HG03521 (cell line): ENCODE measurements at regions not wholly inside any gene's neighbourhood (a gene's known extent, or its start where the extent isn't known, plus 50 kb on each side); places are given as distances from the start of the nearest gene placed in this dataset.
"Not testable (repeated sequence)": the region's sequence is repeated elsewhere in the genome, so short reads cannot be mapped to it uniquely, and the experiment has no call there.

Experiments
- ATAC-seq: cut with Tn5 transposase; IDR thresholded peaks from one replicate; pipeline ENCODE4 v1.9.1; 2021; ENCODE audit warnings: mild to moderate bottlenecking, moderate library complexity; ENCODE audit not compliant: unreplicated experiment

DNA sequence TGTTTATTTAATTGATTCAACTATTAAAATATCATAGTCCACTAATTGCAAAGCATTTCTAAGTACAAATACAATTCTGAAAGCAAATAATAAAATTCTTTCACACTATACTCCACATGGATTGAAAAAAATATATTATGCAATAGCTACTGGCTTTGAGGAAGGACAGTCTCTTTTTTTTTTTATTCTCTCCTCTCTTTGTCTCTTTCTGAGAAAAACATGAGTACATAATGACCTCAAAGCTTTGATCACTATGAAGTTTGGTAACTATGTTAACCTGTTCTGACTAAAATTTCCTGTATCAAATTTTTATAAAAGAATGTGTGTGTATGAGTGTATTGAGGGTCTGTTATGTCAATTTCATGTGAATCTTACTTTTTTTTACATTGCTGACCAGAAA lies 96.2 kb downstream of the RGS2 start:
- ATAC-seq, result no peak

DNA sequence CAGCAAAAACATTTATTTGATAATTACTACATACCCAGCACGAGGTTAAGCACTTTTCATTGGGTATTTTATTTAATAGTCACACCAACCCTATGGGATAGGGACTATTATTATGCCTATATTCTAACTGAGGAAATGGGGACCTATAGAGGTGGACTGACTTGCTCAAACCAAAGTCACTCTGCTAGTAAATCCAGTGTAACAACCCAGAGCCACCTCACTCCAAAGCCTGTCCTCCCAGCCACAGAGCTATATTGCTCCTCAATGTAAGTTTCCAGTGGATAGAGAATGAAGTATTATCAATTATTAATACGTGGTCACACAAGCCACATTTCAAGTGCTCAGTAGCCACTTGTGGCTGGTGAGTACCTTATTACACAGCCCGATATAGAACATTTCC lies 97.5 kb downstream of the RGS2 start:
- no peak for ATAC-seq

DNA sequence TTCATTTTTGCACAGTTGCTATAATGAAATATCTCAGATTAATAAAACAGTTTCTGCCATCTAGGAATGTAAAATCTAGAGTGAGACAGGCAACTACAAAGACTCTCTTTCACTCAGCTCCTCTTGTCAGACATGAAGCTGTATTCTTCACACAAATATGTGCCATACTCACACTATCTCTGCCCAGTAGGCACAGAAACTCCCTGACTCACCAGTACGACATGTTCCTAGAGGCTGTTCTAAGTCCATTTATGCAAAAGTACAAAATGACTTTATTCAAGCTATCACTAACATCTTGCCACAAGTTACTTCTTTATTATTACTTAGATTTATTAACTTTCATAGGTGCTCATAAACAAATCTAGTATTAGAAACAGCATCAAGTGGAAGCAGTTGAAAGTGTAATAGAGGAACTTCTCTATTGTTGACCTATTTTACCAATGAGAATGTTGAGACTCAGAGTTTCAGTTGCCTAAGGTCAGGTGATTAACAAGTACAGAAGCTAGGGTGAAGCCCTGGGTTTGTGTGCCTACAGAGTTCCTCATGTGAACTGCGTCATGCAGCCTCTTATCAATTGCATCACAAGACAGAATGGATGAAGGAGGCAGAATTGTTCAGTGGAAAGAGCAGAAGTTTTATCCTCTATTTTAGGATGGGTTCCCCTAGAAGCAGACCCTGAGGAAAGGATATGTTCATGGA lies 98.9 kb downstream of the RGS2 start:
- ATAC-seq, result peak; percentile 56

DNA sequence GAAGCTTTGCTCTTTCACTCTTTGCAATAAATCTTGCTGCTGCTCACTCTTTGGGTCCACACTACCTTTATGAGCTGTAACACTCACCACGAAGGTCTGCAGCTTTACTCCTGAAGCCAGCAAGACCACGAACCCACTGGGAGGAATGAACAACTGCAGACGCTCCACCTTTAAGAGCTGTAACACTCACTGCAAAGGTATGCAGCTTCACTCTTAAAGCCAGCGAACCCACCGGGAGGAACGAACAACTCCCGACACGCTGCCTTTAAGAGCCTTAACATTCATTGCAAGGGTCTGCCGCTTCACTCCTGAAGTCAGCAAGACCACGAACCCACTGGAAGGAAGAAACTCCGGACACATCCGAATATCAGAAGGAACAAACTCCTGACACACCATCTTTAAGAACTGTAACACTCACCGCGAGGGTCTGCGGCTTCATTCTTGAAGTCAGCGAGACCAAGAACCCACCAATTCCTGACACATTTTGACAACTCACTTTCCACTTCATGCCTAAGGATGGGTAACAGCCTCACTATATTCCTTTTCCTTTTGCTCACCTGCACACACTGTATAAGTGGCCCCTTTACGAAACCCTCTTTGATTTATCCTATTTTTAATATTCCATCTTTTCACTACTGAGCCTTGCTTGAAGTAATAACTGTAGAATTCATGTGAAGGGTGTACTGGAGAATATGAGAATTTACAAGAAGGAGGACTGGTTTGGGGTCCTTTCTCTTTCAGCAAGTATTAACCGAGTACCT lies 103.2 kb downstream of the RGS2 start:
- not testable (repeated sequence) for ATAC-seq

DNA sequence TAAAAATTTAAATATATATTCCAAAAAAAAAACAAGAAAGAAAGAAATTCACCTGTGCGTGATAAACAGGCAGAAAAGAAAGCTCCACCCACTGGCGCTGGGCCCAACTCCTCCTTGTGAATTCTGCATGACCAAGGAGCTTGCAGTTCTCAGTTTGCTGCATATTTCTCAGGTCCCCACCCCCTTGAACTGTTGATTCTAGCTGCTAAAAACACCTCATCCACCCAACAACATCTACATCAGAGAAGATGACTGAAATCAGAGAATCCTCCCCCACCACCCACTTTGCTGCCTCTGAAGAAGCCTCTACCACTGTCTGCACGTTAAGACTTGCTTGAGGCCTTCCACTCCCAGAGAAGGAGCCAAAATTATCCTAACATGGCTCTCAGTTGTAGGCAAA lies 104.8 kb downstream of the RGS2 start:
- ATAC-seq, result no peak

DNA sequence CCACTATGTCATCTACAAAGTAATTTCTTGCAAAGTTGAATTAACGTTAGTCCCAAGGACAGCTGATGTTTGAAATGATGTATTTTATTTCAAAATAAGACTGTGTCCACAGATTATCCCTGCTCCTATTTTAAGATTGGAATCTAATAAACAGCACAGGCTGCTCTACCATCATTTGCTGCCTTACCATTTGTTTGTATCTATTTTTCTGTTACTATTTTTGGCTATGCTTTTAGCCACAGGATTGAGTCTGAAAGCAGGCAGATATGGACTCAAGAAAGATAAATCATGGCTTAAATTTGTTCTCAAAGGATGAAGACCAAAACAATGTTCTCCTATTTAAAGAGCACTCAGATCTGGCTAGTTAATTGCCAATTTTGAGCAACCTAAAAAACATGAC lies 105.3 kb downstream of the RGS2 start:
- no peak for ATAC-seq

DNA sequence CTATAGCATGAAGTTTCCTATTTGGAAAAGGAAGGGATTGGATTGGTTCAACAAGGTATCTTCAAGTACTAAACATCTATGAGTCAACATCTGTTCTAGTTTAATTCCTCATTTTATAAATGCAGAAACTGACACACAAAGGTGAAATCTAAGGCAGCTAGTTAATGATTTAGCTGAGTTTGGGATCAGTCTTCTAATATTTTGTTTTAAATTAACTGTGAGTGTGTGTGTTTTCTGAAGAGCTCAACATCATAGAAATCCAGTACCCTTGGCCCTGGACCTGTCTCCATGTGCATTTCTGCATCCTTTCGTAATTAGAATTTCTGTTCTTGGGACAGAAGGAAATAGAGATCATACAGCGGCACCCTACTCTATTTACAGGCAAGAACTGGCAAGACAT lies 105.9 kb downstream of the RGS2 start:
- ATAC-seq, result no peak

DNA sequence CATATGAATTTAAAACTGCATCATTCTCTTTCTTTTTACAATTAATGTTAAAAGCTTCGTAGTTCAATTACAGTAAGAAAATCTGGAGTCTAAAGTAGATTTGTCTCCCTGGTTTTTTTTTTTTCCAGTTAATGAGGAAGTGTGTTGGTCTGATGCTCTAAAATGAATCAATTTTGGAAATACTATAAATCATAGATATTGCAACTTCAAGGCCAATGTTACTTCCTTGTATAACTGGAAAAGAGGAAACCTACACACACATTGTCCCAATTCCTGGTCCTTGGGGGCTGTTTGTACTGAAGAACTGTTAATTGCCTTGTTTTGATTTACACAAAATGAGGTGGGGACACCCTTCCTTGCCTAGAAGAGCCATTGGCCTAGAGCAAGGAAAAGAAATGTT lies 107.2 kb downstream of the RGS2 start:
- ATAC-seq, result no peak

DNA sequence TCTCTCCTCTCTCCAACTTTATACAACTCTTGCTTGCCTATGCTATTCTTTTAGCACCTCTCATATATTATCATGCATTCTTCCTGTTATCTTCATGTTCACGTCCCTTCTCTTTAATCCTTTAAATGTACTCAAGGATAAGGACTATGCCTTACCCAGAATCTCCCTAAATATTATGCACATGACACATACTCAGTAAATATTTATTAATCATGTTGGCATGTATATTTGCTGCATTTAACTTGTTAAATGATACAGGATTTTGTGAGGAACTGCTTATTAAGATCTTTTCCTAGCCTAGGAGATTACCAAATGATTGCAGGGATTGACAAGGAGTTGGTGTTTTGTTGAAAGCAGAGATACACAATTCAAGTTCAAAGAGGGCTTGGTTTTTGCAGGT lies 109.4 kb downstream of the RGS2 start:
- no peak for ATAC-seq

DNA sequence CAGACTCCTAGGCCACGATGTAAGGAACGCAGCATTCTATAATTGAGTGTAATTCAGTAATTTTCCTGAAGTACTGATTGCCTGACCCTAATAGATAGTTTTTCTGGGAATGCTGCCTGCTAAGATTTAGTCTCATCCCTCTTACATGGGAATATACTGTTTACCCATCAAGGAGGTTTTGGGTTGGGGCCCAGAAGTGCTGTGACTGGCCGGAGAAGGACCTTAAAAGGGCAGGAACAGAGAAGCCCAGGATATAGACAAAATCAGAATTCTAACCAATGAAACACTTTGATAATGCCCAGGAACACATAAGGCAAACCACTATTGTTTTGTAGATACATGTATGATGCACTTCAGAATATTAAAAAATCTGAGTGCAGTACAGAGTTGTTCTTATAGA lies 111.6 kb downstream of the RGS2 start:
- ATAC-seq, result no peak

DNA sequence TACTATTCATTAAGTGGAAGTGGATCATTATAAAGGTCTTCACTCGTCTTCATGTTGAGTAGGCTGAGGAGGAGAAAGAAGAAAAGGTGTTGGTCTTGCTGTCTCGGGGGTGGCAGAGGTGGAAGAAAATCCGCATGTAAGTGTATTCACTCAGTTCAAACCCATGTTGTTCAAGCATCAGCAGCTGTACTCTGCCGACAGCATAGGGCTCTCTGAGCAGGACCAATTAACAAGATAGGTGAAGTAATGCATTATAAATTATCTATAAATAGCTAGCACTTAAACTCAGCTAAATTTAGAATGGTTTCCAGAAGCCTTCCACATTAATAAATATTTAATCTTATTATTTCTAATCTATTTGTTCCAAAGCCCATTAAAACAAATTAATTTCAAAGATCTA lies 116.8 kb downstream of the RGS2 start:
- ATAC-seq, result no peak

DNA sequence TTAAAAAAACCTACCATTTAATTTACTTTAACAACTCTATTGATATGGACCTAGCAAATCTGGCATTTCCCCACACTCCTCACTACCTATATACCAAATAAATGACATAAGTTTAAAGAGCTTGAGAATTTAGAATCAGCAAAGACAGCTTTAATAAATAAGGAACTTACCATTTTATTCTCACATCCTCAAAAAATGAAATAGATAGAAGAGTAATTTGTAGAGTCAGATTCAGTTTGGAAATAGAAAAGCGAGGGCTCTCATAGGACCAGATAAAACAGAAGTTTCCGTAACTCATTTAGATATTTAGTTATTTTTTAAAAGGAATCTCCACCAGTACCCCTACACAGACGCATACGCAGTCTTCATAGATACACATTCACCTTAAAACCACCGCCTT lies 117.9 kb downstream of the RGS2 start:
- no peak for ATAC-seq

DNA sequence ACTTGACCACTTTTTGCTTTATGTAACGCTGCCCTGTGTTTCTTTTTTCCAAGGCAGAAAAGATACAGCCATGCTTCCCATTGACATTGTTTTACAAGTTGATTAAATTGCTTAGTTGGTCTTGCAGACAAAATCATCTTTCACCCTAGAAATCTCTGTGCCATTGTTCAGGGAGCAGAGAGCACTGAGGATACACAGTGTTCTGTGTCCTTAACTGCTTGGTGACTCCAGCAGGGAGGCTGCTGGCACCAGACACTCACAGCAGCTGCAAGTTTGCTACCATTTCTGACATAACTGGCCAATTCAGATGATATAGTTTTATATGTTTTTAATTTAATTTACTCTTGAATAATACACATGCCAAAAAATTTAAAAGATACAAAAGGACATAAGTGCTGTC lies 118.7 kb downstream of the RGS2 start:
- ATAC-seq, result no peak

DNA sequence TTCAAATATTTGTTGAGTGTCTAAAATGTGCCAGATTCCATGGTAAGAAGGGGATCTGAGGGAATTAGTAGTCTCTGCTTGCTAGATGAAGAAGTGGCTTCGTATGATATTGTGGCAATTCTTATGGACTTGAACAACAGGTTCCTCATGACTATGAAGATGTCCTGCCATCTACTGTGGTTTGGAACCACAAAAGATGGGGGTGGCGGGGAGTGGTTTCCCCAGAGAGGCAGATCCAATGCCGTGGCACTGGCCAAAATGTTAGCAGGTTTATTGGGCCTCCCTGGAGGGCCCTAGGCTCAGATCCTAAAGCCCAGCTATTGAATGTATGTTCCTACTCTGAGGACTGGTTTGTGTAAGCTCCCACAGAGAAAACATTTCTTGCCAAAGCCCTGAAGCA lies 120.8 kb downstream of the RGS2 start:
- ATAC-seq, result no peak

DNA sequence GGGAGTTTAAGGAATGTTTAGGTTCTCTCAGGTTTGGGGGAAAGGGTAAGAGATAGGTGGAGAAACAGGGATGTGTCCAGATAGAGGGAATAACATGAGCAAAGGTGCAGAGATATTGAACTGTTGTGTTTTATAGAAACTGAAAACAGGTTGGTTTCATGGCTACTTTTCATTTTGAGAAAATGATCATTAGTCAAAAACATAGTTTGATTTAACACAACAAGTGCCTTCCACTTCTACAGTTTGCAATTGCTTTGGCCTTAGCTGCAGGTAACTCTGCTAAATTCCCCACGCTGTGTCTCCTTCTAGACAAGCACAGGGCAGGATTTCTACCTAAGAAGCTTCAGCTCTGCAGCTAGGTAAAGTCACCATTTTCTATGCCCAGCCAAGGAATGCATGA lies 124.9 kb downstream of the RGS2 start:
- no peak for ATAC-seq

DNA sequence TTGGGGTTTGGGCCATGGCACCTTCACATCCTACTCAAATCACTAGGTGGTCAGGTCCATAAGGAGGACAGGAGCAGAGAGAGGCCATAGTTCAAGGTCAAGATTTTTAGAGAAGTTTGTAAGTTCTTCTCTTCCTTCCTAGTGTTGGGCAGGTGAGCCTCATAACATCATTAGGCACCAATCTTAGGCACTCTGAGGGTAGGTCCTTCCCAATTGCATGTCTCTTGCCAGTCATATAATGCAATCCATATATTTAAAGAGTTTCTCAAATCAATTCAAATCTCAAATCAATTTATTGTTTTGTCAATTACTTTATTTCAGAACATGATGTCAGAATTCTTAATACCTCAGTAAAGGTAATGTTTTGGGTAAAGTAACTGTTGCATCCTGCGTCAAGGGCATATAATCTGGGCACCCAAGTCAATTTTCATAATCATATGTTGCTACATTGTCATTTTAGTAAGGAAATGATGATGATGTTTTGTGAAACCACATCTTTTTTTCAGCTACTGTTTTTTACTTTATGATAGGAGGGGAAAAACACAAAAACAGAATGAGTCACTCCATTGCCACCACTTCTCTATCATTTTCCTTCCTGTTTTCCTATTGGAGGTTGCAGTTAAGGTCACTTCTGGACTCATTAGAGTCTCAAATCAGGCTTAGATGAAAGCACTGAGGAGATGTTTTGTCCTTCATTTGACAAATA lies 122.7 kb downstream of the UCHL5 start:
- ATAC-seq, result no peak

DNA sequence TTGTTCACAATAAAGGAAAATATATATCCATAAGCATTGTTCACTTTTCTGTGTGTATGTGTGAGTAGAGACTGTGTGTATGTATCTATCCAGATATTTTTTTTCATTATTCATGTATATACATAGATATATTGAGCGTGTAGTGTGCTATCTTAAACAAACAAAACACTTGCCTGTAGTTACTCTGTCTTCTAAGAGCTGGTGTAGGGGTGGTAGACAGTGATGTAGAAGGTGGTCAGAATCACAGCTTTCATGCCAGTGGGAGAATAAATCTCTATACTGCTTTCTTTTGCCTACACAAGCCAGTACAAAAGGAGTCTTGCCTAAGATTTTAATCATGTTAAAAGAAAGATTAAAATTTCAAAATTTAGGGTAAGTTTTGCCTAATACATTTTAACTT lies 122.0 kb downstream of the UCHL5 start:
- no peak for ATAC-seq

DNA sequence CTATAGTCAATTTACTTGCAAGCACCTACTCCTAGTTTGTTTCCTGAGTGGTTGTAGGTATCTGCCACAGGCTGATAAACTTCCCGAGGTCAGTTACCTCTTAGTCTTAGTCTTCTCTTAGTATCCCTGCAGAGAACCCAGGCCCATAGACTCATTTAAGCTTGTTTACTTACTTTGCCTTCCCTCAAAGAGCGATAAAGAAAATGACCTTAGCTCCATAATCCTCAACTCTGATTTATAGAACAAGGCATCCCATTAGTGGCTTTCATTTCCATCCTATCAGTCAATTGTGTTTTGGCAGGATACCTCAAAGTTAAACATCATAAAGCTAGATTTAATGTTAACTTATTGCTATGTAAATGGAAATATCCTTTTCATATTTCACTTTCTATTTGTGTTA lies 119.7 kb downstream of the UCHL5 start:
- ATAC-seq, result no peak

DNA sequence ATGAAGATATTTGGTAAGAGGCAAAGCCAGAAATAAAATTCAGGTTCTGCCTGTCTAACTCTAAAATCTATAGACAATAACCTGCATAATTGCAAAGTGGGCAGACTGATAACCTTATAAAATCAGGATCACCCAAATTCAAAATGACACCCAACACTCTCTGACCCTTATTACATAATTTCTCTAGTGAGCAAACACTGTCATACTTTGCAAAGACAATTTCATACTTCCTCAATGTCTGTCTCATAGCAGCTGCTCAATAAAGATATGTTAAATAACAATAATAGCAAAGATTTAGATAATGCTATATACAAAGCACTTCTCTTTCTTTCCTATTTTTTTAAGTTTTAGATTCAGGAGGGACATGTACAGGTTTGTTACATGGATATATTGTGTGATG lies 118.5 kb downstream of the UCHL5 start:
- ATAC-seq, result no peak

DNA sequence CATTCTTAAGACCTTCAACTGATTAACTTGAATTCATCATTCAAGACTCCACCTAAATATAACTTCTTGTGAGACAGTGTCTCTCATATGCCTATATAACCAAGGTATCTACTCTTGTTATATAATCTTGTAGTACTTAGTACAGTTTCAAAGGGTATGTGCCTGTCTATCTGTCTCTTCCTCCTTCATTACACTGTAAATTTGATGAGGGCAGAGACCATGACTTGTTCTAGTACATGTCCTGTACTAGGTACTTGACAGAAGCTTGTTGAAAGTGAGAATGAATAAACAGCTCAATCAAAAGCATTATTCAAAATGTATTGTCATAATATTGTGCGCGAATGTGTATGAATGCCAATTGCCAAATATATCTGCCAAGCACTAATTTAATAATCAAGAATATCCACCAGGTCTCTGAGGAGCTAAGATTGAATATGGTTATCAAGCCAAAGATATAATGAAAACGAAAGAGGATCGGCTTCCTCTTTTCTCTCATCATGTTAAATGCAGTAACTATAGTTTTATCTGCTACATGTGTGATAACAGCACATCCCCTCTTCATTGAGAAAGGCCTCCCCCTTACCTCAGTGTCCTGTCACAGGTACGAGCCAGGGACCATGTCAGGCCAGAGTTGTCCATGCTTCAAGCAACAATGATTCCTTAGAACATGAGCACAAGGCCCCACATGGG lies 117.3 kb downstream of the UCHL5 start:
- peak; percentile 61 for ATAC-seq

DNA sequence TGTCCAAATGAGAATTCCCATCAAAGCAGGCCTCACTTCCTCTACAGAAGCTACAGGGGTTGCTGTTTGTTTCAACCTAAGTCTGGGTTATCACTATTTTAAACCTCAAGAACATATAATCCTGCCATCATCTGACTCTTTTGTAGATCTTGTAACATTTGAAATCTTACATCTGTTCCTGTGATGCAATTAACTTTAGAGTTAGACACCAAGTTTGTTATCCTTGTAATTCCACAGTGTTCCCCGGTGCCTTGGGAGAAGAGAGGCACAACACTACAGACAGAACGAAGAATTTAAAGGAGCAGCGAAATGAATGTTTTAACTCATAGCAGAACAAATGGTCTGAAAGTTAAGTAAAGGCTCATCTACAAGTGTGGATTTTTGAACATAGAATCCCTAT lies 116.1 kb downstream of the UCHL5 start:
- no peak for ATAC-seq

DNA sequence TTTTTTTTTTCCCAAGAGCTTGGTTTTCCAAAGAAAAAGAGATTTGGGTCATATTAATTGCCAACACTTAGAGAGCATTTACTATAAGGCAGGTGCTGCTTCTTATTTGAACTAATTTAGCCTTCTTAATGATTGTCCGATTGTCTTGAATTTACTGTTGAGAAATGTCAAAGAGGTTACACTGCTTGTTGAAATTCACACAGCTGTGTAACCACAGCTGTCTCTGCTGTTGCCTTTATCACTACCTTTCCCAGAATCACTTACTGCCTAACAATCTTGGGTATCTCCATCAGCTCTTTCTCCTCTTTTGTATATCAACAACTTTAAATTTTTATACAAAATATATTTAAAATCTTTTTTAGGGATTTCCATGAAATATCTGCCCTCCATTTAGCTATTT lies 115.6 kb downstream of the UCHL5 start:
- ATAC-seq, result no peak
